HG02884 (cell line): ENCODE measurements at regions not wholly inside any gene's neighbourhood (a gene's known extent, or its start where the extent isn't known, plus 50 kb on each side); places are given as distances from the start of the nearest gene placed in this dataset.
"Not testable (repeated sequence)": the region's sequence is repeated elsewhere in the genome, so short reads cannot be mapped to it uniquely, and the experiment has no call there.

ENCODE experiments used
- ATAC-seq: cut with Tn5 transposase; IDR thresholded peaks from one replicate; pipeline ENCODE4 v1.9.1; 2021; ENCODE audit warnings: mild to moderate bottlenecking, moderate library complexity; ENCODE audit not compliant: unreplicated experiment

DNA sequence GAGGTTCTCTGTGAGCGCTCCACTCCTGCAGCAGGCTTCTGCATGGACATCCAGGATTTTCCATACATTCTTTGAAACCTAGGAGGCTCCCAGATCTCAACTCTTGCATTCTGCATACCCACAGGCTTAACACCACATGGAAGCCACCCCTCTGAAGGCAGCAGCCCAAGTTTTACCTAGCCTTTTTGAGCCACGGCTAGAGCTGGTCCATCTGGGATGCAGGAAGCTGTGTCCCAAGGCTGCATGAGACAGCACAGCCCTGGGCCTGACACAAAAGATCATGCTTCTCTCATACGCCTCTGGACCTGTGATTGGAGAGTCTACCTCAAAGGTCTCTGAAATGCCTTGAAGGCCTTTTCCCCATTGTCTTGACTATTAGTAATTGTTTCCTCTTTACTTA, 53.6 kb upstream of the RPRM start:
- no peak for ATAC-seq

DNA sequence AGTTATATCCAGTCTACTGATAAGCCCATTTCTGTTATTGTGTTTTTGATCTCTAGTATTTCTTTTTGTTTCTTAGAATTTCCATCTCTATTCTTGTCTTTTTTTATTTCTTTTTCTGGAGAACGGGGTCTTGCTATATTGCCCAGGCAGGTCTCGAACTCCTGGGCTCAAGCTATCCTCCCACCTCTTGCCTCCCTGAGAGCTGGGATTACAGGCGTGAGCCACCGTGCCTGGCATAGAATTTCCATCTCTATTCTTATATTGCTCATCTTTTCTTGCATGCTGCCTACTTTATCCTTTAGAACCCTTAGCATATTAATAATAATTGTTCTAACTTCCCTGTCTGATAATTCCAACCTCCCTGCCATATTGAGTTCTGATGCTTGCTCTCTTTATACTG, 55.2 kb upstream of the RPRM start:
- not testable (repeated sequence) for ATAC-seq

DNA sequence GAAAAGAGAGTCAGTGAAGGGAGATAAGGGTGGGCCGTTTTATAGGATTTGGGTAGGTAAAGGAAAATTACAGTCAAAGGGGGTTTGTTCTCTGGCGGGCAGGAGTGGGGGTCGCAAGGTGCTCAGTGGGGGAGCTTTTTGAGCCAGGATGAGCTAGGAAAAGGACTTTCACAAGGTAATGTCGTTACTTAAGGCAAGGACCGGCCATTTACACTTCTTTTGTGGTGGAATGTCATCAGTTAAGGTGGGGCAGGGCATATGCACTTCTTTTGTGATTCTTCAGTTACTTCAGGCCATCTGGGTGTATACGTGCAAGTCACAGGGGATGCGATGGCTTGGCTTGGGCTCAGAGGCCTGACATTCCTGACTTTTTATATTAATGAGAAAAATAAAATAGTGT, 56.0 kb upstream of the RPRM start:
- not testable (repeated sequence) for ATAC-seq

DNA sequence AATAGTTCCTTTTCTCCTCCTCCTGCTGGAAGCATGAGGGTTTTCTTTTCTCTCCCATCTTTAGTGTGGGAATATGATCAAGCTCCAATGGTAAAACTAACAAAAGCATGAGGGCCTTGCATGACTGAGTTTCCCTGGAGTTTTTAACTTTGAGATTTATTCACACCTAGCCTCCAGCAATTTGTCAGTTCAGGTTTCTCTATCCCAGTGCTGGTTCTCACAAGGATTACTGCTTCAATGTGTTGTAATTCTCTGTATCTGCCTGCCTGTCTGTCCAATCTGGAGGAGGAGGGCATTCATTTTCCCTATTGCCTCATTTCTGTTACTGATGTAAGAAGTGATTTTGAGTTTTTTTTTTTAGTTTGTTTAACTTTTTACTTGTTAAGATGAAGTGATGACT, 57.6 kb upstream of the RPRM start:
- no peak for ATAC-seq

DNA sequence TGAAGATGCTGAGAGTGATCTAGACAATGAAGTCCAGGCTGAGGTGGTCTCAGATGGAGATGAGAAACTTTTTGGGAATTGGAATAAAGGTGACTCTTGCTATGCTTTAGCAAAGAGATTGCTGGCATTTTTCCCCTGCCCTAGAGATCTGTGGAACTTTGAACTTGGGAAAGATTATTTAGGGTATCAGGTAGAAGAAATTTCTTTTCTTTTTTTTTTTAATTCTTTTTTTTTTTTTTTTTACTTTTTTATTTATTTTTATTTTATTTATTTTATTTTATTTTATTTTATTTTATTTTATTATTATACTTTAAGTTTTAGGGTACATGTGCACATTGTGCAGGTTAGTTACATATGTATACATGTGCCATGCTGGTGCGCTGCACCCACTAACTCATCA, 59.5 kb upstream of the RPRM start:
- ATAC-seq: not testable (repeated sequence)

DNA sequence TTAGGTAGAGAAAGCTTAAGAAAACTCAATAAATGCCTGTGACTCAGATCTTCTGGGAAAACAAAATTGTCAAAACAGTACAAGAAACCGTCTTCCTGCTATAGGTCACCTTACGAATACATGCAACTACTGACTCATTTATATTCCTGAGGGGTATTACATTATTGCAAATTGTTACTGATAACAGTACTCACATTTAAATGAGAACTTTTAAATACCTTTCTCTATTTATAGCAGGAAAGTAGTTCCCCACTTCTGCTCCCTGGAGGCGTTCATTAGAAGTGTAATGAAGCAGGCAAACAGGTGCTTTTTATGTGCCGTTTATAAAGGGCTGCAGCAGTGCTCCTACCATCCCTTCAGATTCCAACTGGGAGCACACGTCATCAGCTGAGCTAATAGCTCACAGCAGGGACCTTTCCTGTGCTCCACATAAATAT, 65.1 kb upstream of the RPRM start:
- peak; percentile 92 for ATAC-seq

DNA sequence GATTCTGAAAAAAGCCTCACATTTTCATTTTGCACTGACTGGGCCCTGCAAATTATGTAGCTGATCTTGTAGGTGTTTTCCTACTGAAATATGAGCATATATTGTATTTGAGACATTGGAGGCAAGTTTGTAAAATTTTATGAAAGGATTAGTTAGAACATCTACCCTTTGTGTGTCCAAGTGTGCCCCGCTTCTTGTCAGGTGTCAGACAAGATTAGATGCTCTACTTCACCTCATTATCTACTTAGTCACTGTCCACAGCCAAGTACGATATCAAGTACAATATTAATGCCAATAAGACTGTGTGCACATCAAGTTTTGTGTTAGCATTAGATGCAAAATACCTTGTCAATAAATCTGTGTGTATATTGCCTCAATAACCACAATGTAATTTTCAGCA, 67.8 kb upstream of the RPRM start:
- ATAC-seq: no peak

DNA sequence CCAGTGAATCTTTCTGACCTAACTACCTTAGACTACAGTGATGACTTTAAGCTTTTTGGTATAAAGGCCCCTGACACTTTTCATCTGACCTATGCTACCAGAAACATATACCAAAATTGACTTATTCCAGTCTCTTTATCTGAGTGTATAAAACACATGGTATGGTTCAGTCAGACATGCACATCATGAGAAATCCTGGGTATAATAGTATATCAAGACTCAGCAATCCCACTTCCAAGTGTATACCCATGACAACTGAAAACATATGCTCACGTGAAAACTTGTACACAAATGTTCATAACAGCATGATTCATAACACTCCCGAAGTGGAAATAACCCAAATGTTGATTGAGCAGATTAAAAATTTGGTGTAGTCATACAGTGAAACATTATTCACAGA, 70.0 kb upstream of the RPRM start:
- no peak for ATAC-seq

DNA sequence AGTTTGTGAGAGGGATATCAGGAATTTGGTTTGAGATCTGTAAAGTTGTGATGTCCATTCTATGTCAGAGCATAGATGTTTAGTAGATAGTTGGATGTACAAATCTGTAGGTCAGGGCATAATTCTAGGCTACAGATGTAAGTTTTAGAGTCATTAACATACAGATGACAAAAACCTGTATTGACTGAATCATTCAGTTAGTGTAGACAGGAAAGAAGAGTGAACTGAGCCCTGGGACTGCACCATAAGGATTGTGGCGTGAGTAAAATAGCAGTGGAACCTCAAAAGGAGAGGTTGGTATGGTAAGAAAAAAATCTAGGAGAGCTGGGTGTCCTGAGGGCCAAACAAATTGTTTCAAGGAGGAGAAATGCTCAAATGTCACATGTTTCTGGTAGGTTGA, 73.1 kb upstream of the RPRM start:
- no peak for ATAC-seq

DNA sequence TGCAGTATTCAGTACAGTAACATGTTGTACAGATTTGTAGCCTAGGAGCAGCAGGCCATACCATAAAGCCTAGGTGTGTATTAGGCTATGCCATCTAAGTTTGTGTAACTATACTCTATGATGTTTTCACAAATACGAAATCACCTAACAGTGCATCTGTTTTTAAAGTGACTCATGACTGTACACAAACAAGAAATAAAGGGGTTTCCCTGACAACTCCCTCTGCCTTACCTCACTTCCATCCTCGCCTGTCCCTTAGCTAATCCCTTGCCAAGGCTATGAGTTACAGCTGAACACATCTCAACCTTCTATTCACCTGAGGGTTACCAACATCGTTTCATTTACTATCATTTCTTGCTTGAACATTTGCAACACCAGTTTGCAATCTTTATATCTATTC, 78.6 kb upstream of the RPRM start:
- no peak for ATAC-seq

DNA sequence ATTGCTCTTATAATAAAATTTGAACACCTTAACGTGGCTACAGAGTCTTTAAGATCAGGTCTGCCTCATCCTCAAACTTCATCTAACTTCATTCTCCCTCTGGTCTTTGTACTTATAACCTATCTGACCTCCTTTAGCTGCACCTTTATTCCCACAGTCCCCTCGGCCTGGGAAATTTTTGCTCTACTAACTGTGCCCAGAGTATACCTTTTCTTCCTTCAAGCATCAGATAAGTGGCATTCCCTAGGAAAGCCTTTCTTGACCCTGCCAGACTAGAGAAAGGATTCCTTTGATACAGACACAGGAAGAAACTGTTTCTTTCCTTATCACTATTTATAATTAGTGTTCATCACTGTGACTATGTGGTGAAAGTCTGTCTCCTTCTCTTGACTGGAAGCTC, 79.2 kb upstream of the RPRM start:
- ATAC-seq: no peak

DNA sequence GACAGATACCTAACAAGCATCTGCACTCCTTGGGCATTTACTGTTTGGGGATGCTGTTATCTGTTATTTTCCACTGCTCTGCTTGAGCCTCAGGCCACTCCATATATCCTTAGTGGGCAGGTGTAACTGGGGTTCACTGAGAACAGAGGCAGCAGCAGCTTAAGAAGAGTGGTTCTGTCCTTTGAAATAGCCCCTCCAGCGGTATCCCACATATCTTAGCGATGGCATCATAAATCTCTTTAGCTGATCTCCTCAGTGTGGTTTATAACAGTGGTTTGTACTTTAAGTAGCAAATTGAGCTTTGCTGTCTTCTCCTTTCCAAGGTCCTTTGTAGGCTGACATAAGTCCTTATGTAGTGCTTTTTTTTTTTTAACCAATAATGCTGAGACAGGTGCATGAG, 79.7 kb upstream of the RPRM start:
- ATAC-seq: no peak

DNA sequence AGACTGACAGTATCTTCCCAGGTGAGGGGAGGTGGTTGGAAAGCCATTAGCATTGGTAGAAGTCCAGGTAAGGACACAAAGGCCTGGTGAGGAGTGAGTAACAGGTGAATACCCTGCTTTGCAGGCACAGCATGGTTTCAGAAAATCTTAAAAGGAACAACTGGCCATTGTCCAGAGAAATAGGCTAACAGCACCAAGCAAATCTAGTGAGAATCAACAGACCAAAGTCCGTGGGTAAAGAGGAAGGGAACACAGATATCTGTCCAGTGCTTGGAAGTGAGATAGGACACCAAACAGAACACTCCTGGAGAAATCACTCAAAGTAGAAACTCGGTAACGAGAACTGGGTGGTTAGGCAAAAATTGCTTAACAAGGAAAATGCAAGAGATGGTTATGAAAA, 88.8 kb upstream of the RPRM start:
- no peak for ATAC-seq

DNA sequence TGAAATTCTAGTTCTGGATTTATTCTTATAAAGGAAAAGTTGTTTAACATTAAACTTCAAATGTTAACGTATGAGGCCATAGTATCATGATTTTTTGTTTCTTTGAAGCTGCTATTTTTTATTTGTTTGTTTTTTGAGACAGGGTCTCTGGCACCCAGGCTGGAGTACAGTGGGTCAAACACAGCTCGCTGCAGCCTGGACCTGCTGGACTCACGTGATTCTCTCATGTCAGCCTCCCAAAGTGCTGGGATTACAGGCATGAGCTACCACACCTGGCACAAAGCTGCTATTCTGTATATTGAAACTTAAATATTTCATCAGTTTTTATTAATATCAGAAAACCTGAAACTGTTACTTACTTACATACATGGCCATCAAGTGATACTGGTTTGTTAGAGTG, 89.5 kb upstream of the RPRM start:
- no peak for ATAC-seq

DNA sequence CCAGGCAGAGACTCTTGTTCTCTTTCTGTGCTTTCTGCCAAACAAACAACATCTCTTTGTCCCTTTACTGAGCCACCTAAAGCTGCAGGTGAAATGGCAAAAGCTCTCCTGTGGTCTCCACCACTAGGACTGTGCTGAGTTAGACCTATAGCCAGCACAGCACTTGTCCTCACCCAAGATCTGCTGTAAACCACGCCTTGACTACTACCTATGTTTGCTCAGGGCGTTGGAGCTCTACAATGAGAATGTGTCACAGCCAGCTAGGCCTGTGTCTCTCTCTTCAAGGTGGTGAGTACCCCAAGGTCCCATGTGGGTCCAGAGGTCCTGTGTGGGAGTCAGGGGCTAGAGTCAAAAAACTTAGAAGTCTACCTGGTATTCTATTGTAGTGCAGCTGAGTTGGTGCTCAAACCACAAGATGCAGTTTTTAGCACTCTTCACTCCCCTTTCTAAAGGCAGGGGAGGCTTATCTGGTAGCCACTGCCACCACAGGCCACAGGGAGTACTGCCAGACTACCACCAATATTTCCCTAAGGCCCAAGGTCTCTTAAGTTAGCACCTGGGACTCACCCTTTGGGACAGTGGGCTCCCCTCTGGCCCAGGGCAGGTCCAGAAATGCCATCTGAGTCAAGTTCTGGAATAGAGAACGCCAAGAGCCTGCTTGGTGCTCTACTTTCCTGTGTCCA, 96.8 kb upstream of the RPRM start:
- no peak for ATAC-seq

DNA sequence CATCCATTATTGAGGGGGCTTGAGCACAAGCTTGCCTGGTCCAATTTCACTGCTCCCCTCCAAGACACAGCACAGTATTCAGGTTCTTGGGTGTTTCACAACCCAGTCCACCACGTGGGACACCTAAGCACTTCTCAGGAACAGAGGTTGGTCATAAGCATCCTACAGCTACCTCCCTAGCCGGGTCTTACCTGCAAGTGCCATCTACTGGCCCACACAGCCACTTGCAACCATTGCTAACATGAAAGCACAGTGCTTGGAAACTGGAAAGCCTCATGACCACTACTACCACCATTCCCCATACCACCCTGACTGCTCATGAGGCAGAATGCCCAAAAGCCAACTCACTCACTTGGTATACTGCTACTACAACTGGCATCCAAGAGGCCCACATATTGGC, 105.7 kb upstream of the RPRM start:
- ATAC-seq: no peak

DNA sequence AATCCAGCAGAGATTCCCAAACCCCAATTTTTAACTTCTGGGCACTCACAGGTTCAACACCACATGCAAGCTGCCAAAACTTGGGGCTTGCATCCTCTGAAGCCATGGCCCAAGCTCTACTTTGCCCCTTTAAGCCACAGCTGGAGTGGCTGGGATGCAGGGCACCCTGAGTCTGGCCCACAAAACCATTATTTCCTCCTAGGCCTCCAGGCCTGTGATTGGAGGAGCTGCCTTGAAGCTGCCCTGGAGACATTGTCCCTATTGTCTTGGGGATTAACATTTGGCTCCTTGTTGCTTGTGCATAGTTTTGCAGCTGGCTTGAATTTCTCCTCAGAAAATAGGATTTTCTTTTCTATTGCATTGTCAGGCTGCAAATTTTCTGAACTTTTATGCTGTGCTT, 109.8 kb upstream of the RPRM start:
- ATAC-seq: no peak

DNA sequence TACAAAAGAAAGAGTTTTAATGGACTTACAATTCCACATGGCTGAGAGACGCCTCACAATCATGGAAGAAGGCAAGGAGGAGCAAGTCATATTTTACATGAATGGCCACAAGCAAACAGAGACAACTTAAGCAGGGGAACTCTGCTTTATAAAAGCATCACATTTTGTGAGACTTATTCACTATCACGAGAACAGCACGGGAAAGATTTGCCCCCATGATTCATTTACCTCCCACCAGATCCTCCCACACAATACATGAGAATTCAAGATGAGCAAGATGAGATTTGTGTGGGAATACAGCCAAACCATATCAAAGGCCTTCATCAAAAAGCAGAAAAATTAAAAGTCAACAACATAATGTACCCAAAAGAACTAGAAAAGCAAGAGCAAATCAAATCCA, 111.0 kb upstream of the RPRM start:
- no peak for ATAC-seq

DNA sequence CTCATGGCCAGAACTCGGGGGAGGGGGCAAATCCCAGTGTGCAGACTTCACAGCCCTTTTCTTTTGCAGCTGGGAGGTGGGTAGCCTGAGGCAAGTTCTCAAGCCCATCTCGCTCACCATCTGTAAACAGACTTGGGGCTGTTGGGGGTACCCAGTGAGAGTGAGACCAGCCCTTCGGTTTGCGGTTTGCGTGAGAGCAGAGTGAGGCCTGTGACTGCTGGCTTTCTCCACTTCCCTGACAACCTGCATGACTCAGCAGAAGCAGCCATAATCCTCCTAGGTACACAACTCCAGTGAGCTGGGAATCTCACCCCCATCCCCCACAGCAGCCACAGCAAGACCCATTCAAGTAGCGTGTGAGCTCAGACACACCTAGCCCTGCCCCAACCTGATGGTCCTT, 114.5 kb upstream of the RPRM start:
- ATAC-seq: not testable (repeated sequence)

DNA sequence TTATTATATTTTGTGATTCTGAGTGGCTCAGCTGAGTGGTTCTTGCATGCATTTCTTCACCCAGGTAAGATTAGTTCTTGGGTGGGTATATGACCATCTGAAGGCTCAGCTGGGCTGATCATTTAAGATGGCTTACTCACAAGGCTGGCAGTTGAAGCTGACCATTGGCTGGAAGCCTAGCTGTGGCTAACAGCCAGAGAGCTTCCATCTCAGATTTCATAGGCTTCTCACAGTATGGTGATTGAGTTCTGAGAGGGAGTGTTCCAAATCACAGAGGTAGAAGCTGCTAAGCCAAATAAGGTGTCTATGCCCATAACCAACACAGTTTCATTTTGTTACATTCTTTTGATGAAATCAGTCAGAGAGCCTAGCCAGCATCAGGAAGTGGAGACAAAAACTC, 117.4 kb upstream of the RPRM start:
- ATAC-seq: no peak

DNA sequence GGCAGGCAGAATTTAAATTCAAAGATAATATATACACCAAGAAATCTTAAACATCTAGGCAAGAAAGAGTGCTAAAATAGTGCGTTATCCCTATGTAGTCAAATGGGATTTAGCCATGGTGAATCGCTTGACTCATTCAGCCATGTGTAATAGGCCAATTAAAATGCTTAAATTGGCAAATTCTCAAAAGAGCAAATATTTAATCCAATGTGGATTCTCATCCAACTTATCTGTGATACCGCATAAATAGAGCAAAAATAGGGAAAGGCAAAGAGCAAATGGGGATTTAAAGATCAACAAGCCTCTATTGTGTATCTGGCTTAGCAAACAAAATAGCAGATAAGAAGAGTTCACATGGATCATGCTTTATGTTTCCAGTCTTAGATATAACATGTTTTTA, 123.2 kb upstream of the RPRM start:
- no peak for ATAC-seq

DNA sequence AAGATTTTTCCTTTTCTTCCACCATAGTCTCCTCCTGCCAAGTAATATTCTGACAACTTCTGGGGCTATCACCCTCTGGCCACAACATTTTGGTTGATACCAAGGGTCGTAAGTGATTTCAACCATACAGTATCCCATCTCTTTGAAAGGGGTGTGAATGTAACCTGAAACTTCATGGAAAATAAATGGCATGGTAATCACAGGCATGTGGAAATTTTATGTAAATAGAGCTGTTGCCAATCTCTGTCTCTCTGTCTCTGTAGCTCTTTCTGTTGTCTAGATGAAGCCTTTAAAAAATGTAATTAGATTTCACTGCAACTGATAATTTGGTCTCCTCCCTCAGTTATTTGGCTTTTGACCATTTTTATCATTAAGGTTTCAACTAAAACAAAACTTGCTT, 125.6 kb upstream of the RPRM start:
- ATAC-seq: no peak

DNA sequence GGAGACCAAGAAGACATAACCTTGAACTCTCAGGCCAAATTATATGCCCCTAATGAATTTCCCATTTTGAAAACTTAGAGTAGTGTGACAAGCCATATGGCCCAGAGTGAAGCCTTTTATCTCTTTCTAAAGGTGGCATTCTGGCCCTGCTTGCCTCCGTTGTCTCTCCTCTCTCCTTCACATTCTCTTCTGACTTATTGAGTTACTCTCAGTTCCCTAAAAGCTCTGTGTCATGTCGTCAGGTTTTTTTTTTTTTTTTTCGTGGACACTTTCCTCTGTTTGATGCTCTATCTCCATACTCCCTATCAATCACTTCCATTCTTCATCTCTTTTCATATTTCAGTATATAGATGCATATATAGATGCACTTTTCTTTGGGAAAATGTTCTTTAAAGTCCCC, 128.1 kb upstream of the RPRM start:
- no peak for ATAC-seq

DNA sequence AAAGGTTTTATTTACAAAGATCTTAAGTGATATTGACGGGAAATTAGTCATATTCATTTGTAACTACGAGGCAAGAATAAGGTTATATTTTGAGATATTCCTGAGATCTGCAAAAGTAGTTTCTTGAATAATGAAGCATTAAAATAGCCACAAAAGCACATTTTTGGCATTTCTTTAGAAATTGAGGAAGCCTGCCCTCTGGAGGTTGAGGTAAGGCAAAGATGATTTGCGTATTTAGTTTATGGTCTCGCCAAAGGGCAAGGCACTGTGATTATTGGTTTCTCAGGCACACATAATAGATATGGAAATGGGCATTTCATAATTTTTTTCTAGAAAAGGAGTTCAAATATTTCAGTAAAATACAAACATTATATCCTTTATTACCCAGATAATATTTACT, 143.7 kb upstream of the RPRM start:
- no peak for ATAC-seq
